ENCODE measurements at regions not wholly inside any gene's neighbourhood (a gene's known extent, or its start where the extent isn't known, plus 50 kb on each side); places are given as distances from the start of the nearest gene placed in this dataset.
"Not testable (repeated sequence)": the region's sequence is repeated elsewhere in the genome, so short reads cannot be mapped to it uniquely, and the experiment has no call there.

DNA sequence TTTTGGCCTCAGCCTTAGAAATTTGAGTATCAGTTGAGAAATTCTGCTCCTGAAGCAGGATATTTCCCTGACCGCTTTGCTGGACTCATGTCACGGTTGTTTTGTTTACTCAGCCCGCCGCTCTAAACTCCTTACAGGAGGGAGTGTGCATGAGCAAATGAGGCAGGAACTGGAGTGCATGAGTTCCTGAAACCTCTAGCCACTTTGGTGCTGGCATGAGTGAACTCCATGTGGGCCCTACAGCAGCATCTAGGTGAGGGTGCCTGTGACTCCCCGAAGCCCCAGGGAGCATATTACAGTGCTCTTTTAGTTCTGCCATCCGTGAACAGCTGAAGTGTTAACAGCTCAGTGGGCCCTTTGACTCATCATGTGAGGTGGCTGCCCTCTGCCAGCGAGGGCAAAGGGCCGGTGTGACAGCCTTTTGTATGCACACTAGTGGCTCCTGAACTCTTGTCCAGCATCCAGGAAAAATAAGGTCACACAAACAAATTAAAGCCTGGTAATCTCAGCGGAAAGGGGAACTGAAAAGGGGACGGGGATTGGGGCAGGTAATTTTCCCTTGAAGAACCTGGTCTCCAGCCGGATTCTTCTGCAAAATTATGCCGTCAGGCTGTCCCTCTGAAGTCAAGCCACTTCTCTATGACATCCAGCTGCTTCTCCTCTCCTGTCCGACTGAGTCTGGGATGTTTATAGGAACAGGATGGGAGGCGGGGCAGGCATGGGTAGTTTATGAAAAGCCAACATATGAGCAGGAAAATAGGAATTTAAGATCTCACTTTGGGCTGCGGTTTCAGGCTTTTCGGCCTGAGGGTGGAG, 1668.7 kb downstream of the SUCLG1 start:
- ATAC-seq (replicated peaks; ENCODE audit: extremely low read depth, poor library complexity, severe bottlenecking): no peak
- DNase-seq (ENCODE audit: low spot score in 2 of 2): no peak
- H3K27ac Mint-ChIP-seq (ENCODE audit: low read depth): no peak overlapping the region
- H3K27me3 Mint-ChIP-seq: no peaks in the 10 kb centered on the region
- H3K4me1 Mint-ChIP-seq: no peaks in the 10 kb centered on the region
- H3K4me3 Mint-ChIP-seq: no peak overlapping the region
- no peaks in the 10 kb centered on the region for H3K36me3 Mint-ChIP-seq (ENCODE audit: insufficient read depth)
- peaks cover 16% of the 10 kb centered on the region for H3K9me3 Mint-ChIP-seq

DNA sequence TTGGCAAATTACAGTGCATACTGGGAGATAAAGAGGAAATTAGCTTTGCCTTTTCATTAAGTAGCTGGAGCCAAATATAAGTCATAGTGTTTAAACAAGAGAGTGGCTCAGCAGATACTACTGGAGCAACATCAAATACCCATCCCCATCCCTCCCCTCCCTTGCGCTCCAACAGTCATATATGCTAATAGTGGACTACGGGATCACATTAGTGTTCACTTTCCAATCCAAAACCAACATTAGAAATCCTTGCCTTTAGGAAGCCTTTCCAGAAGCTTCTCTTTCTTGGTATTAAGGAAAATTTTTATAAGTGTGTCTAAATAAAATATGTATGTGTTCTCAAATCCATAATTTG, 1669.3 kb downstream of the SUCLG1 start:
- peaks cover 16% of the 10 kb centered on the region for H3K9me3 Mint-ChIP-seq
- H3K27me3 Mint-ChIP-seq: no peaks in the 10 kb centered on the region
- H3K27ac Mint-ChIP-seq (ENCODE audit: low read depth): no peak overlapping the region
- ATAC-seq (replicated peaks; ENCODE audit: extremely low read depth, poor library complexity, severe bottlenecking) (no peak), DNase-seq (ENCODE audit: low spot score in 2 of 2) (no peak)
- H3K4me3 Mint-ChIP-seq: no peak overlapping the region
- H3K36me3 Mint-ChIP-seq (ENCODE audit: insufficient read depth): no peaks in the 10 kb centered on the region
- no peaks in the 10 kb centered on the region for H3K4me1 Mint-ChIP-seq

DNA sequence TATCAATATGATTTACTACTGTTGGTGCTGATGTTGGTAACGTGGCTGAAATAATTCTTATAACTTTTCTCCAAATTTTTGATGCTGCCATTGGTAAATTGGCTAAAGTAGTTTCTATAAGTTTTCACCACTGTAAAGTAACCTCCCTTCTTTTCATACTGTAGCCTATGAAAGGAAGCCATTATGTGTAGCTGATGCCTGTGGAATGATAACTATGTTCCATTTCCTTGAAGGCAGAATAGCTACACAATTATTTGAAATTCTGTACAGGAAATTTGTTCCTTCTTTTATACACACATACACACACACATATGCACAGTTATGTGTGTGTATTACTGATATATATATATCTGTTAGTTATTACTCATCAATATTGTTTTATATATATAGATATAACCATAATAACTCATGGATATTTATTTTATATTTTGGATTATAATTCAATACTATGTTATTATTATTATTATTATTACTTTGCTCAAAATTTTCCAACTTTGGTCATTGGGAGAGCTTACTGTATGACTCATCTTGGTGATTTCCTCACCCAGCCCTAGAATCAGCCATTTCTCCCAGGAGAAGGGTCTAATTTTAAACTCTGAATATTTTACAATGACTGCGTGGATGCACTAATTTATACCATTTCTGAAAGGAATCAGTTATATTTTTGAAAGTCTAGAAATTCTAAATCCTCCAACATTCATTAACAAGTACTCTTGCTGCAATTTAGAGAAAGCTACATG, 1677.7 kb downstream of the SUCLG1 start:
- Mint-ChIP-seq H3K9me3 (peaks cover 12% of the 10 kb centered on the region), H3K4me3 (no peak overlapping the region), H3K4me1 (no peaks in the 10 kb centered on the region), H3K27ac (ENCODE audit: low read depth) (no peak overlapping the region), H3K36me3 (ENCODE audit: insufficient read depth) (no peaks in the 10 kb centered on the region), H3K27me3 (no peaks in the 10 kb centered on the region)
- DNase-seq (ENCODE audit: low spot score in 2 of 2): no peak
- no peak for ATAC-seq (replicated peaks; ENCODE audit: extremely low read depth, poor library complexity, severe bottlenecking)

DNA sequence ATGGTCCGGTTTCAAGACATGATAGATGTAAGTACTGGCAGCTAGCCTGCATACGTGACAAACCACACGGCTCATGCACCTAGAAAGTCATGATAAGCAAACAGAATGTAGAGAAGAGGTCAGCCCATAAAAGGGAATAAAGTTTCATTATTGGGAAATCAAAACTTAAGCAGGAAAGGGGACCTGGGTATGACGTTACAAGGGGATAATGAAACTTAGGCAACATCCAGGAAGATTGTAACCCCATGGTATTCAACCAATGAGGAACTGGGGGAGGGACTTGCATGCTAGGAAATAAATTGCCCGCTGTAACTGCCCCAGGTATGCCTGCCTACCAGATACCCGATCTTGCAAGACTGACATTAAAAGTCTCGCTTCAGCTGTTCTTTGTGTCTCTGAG, 1679.0 kb downstream of the SUCLG1 start:
- ATAC-seq (replicated peaks; ENCODE audit: extremely low read depth, poor library complexity, severe bottlenecking) (no peak), DNase-seq (ENCODE audit: low spot score in 2 of 2) (no peak)
- H3K4me3 Mint-ChIP-seq: no peak overlapping the region
- peaks cover 18% of the 10 kb centered on the region for H3K9me3 Mint-ChIP-seq
- no peaks in the 10 kb centered on the region for H3K4me1 Mint-ChIP-seq
- H3K27ac Mint-ChIP-seq (ENCODE audit: low read depth): no peak overlapping the region
- H3K27me3 Mint-ChIP-seq: no peaks in the 10 kb centered on the region
- H3K36me3 Mint-ChIP-seq (ENCODE audit: insufficient read depth): no peaks in the 10 kb centered on the region

DNA sequence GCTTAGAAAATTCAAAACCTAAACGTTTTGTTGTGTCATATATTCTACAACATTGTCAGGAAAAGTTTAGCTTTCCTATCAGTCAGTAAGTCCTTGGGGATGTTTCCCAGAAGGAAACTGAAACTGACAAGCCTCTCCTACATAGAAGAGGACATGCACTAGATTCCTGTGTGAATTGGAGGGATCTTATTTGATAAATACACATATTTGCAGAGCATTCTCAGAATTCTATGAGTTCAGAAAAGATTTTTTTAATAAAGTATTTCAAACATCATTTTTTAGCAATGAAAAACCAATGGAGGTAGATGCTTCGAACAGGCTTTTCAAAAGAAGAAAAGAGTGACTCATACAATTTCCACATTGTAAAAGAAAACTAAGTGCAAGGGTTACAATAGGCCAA, 1706.7 kb downstream of the SUCLG1 start:
- Mint-ChIP-seq H3K4me3 (no peak overlapping the region), H3K9me3 (peaks cover 36% of the 10 kb centered on the region), H3K27ac (ENCODE audit: low read depth) (no peak overlapping the region), H3K4me1 (no peaks in the 10 kb centered on the region), H3K27me3 (no peaks in the 10 kb centered on the region), H3K36me3 (ENCODE audit: insufficient read depth) (no peaks in the 10 kb centered on the region)
- DNase-seq (ENCODE audit: low spot score in 2 of 2): no peak
- ATAC-seq (replicated peaks; ENCODE audit: extremely low read depth, poor library complexity, severe bottlenecking): no peak

DNA sequence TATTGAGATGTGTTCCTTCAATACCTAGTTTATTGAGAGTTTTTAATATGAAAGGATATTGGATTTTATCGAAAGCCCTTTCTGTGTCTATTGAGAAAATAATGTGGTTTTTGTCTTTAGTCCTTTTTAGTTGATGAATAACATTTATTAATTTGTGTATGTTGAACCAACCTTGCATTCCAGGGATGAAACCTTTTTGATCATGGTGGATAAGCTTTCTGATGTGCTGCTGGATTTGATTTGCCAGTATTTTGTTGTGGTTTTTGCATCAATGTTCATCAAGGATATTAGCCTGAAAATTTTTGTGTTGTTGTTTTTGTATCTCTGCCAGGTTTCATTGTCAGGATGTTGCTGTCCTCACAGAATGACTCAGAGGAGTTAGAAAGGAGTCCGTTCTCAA, 1710.4 kb downstream of the SUCLG1 start:
- H3K4me3 Mint-ChIP-seq: no peak overlapping the region
- no peak overlapping the region for H3K27ac Mint-ChIP-seq (ENCODE audit: low read depth)
- DNase-seq (ENCODE audit: low spot score in 2 of 2): no peak
- no peaks in the 10 kb centered on the region for H3K27me3 Mint-ChIP-seq
- no peaks in the 10 kb centered on the region for H3K36me3 Mint-ChIP-seq (ENCODE audit: insufficient read depth)
- H3K9me3 Mint-ChIP-seq: peaks cover 52% of the 10 kb centered on the region
- ATAC-seq (replicated peaks; ENCODE audit: extremely low read depth, poor library complexity, severe bottlenecking): no peak
- no peaks in the 10 kb centered on the region for H3K4me1 Mint-ChIP-seq

DNA sequence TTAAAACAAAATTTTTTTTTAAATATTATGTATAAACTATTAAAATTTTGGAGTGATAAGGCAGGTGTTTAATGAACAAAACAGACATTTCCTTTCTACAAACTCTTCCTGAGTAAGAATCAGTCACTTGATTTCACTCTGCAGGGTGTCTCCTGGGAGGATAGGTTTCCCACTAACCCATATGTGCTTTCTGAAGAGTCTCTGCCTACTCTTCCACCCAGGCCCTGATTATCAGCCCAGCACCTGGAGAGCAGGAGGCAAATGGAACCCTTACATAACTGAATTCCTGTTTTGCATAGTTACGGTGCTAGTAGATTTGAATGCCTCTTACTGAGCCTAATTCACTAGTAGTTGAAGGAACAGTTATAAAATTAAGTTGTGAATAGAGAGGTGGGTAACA, 1718.6 kb downstream of the SUCLG1 start:
- Mint-ChIP-seq H3K4me3 (no peak overlapping the region), H3K9me3 (peaks cover 15% of the 10 kb centered on the region), H3K27me3 (no peaks in the 10 kb centered on the region), H3K27ac (ENCODE audit: low read depth) (no peak overlapping the region), H3K36me3 (ENCODE audit: insufficient read depth) (no peaks in the 10 kb centered on the region), H3K4me1 (no peaks in the 10 kb centered on the region)
- DNase-seq (ENCODE audit: low spot score in 2 of 2) (no peak), ATAC-seq (replicated peaks; ENCODE audit: extremely low read depth, poor library complexity, severe bottlenecking) (no peak)

DNA sequence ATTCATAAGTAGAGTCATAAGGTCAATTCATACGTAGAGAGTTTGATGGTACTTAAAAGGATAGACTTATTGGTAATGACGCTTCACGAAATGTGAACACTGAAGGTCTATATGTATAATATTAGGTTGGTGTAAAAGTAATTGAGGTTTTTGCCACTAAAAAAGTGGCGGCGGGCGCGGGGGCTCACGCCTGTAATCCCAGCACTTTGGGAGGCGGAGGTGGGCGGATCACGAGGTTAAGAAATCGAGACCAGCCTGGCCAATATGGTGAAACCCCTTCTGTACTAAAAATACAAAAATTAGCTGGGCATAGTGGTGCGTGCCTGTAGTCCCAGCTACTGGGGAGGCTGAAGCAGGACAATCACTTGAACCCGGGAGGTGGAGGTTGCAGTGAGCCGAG, 1721.1 kb downstream of the SUCLG1 start:
- not testable (repeated sequence) for DNase-seq (ENCODE audit: low spot score in 2 of 2); H3K27me3 Mint-ChIP-seq; H3K27ac Mint-ChIP-seq (ENCODE audit: low read depth); H3K36me3 Mint-ChIP-seq (ENCODE audit: insufficient read depth); H3K4me3 Mint-ChIP-seq; H3K9me3 Mint-ChIP-seq; ATAC-seq (replicated peaks; ENCODE audit: extremely low read depth, poor library complexity, severe bottlenecking); H3K4me1 Mint-ChIP-seq

DNA sequence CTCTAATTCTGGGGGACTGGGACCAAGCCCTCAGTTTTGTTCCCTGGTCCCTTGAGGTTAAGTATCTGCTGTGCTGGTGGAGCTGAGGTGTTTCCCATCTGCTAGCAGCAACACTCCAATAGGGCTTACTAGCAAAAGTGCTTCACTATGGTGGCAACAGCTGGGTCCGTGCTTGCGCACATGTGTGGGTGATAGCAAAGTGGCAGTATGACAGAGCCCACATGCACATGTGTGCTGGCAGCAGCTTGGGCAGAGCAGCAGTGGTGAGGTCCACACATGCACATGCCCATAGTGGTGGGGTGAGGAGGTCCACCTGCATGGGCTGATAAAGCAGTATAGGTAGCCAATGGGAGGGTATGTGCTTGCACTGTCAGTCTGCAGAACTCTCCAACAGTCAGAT, 1723.7 kb downstream of the SUCLG1 start:
- DNase-seq (ENCODE audit: low spot score in 2 of 2) (no peak), ATAC-seq (replicated peaks; ENCODE audit: extremely low read depth, poor library complexity, severe bottlenecking) (no peak)
- H3K4me1 Mint-ChIP-seq: no peaks in the 10 kb centered on the region
- H3K4me3 Mint-ChIP-seq: no peak overlapping the region
- H3K27ac Mint-ChIP-seq (ENCODE audit: low read depth): no peak overlapping the region
- H3K27me3 Mint-ChIP-seq: no peaks in the 10 kb centered on the region
- H3K9me3 Mint-ChIP-seq: peaks cover 6% of the 10 kb centered on the region
- H3K36me3 Mint-ChIP-seq (ENCODE audit: insufficient read depth): no peaks in the 10 kb centered on the region

DNA sequence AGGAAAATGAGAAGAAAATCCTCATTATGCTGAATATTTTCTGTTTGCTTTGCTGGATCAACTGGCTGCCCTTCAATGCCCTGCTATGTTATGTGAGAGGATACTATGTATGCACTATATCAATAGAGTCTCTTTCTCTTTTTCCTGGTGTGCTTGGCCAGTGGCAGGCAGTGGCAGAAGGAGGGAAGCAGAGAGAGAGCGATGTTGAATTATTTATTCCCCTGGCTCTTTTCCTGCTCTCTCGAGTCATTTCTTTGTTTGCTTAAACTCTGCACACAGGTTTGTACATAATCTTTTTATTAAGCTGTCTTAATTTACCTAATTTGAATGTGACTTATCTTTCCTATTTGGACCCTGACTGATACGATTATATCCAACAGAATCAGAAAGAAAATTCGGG, 1727.3 kb downstream of the SUCLG1 start:
- Mint-ChIP-seq H3K27ac (ENCODE audit: low read depth) (no peak overlapping the region), H3K4me1 (no peaks in the 10 kb centered on the region), H3K27me3 (no peaks in the 10 kb centered on the region), H3K36me3 (ENCODE audit: insufficient read depth) (no peaks in the 10 kb centered on the region), H3K9me3 (peaks cover 8% of the 10 kb centered on the region), H3K4me3 (no peak overlapping the region)
- ATAC-seq (replicated peaks; ENCODE audit: extremely low read depth, poor library complexity, severe bottlenecking): no peak
- DNase-seq (ENCODE audit: low spot score in 2 of 2): no peak

DNA sequence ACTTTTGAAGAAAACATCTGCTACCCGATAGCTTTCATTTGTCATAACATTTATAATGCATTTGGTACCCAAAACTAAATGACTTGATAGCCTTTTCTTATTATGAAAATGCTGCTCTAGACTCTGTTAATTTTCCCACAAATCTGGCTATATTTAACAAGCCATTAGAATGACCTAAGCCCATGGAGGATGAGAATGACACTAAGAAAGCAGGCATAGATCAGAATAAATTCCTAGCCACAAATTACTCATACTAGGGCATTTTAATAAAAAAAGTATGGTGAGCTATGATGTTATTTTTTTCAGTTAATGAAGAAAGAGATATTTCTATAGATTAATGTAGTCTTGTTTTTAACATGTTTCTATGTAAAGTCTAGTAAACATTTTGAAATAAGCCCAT, 1728.3 kb downstream of the SUCLG1 start:
- Mint-ChIP-seq H3K4me1 (no peaks in the 10 kb centered on the region), H3K27ac (ENCODE audit: low read depth) (no peak overlapping the region), H3K27me3 (no peaks in the 10 kb centered on the region), H3K9me3 (peaks cover 8% of the 10 kb centered on the region), H3K36me3 (ENCODE audit: insufficient read depth) (no peaks in the 10 kb centered on the region), H3K4me3 (no peak overlapping the region)
- ATAC-seq (replicated peaks; ENCODE audit: extremely low read depth, poor library complexity, severe bottlenecking) (no peak), DNase-seq (ENCODE audit: low spot score in 2 of 2) (no peak)

DNA sequence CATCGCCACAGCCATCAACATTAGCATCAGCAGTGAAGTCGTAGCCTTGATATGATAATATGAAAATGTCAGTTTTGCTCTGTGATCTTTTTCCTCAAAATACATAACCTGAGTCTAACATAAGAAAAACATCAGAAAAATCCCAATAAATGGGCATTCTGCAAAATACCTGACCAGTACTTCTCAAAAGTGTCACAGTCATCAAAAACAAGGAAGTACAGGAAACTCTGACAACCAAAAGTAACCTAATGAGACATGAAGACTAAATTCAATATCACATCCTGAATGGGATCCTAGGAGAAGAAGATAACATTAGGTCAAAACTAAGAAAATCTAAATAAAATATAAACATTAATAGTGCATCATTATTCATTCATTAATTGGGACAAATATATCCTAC, 1731.0 kb downstream of the SUCLG1 start:
- H3K27me3 Mint-ChIP-seq: no peaks in the 10 kb centered on the region
- no peaks in the 10 kb centered on the region for H3K36me3 Mint-ChIP-seq (ENCODE audit: insufficient read depth)
- no peak for DNase-seq (ENCODE audit: low spot score in 2 of 2)
- H3K9me3 Mint-ChIP-seq: peaks cover 8% of the 10 kb centered on the region
- H3K4me3 Mint-ChIP-seq: no peak overlapping the region
- no peaks in the 10 kb centered on the region for H3K4me1 Mint-ChIP-seq
- ATAC-seq (replicated peaks; ENCODE audit: extremely low read depth, poor library complexity, severe bottlenecking): no peak
- no peak overlapping the region for H3K27ac Mint-ChIP-seq (ENCODE audit: low read depth)

DNA sequence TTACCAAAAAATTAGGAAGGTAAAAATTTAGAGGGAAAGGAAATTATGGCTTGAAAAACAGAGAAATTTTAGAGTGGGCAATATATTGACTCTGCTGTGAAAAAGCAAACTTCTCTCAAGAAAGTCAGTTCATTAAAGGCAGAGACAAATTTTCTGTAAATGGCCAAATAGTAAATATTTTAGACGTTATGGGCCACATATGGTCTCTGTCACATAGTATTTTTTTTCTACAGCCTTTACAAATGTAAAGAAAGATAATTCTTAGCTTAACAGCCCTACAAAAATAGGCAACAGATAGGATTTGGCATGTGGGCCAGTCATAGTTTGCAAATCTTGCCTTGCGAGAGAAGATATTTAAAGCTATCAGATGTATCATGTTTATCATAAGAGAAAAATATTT, 1750.4 kb downstream of the SUCLG1 start:
- Mint-ChIP-seq H3K36me3 (ENCODE audit: insufficient read depth) (no peaks in the 10 kb centered on the region), H3K27ac (ENCODE audit: low read depth) (no peak overlapping the region), H3K4me3 (no peak overlapping the region), H3K4me1 (no peaks in the 10 kb centered on the region), H3K27me3 (no peaks in the 10 kb centered on the region), H3K9me3 (peaks cover 24% of the 10 kb centered on the region)
- DNase-seq (ENCODE audit: low spot score in 2 of 2) (no peak), ATAC-seq (replicated peaks; ENCODE audit: extremely low read depth, poor library complexity, severe bottlenecking) (no peak)

Data from central memory CD8-positive, alpha-beta T cell (primary cell).